ENCODE measurements at regions not wholly inside any gene's neighbourhood (a gene's known extent, or its start where the extent isn't known, plus 50 kb on each side); places are given as distances from the start of the nearest gene placed in this dataset.

DNA sequence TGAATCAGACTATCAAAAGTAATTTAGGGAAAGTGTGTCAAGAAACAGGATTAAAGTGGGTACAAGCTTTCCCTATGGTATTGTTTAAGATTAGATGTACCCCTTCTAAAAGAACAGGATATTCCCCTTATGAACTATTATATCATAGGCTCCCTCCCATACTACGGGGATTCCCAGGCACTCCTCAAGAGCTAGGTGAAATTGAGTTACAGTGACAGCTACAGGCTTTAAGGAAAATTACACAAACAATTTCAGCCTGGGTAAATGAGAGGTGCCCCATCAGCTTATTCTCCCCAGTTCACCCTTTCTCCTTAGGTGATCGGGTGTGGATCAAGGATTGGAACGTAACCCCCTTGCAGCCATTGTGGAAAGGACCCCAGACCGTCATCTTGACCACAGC is 240.8 kb upstream of the CNTN6 start:
- TF ChIP-seq, protein P1, sequence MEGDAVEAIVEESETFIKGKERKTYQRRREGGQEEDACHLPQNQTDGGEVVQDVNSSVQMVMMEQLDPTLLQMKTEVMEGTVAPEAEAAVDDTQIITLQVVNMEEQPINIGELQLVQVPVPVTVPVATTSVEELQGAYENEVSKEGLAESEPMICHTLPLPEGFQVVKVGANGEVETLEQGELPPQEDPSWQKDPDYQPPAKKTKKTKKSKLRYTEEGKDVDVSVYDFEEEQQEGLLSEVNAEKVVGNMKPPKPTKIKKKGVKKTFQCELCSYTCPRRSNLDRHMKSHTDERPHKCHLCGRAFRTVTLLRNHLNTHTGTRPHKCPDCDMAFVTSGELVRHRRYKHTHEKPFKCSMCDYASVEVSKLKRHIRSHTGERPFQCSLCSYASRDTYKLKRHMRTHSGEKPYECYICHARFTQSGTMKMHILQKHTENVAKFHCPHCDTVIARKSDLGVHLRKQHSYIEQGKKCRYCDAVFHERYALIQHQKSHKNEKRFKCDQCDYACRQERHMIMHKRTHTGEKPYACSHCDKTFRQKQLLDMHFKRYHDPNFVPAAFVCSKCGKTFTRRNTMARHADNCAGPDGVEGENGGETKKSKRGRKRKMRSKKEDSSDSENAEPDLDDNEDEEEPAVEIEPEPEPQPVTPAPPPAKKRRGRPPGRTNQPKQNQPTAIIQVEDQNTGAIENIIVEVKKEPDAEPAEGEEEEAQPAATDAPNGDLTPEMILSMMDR (IDR thresholded peaks at IDR 0.05; ENCODE audit: insufficient read depth, low read length, poor library complexity, severe bottlenecking): no peak
- no peak for TF ChIP-seq EZH2phosphoT487 (conservative IDR thresholded peaks at IDR 0.05; ENCODE audit: low read length)
